Lung (tissue), 11 donors: ENCODE measurements at regions not wholly inside any gene's neighbourhood (a gene's known extent, or its start where the extent isn't known, plus 50 kb on each side); places are given as distances from the start of the nearest gene placed in this dataset.

Experiments
- ATAC-seq: fragments of 200-7000 bp; cut with Tn5 transposase; one replicate; pipeline ENCODE4 v1.9.1; 2020; ENCODE audit warnings: moderate number of reproducible peaks; ENCODE audit not compliant: insufficient read depth, low FRiP score
- DNase-seq, 3 donors: peaks; one replicate each; pipeline ENCODE4 v3.0.0-alpha.2; 2013 to 2017
- H3K27ac ChIP-seq, 2 donors: one replicate each; pipeline ENCODE4 v1.5.1; 2013; ENCODE audit warnings: mild to moderate bottlenecking in 2 of 2, moderate library complexity in 2 of 2, control low read depth in 1 of 2, inconsistent platforms in 1 of 2, low read depth in 1 of 2, low read length in 1 of 2
- H3K27me3 ChIP-seq, 3 donors: one replicate each; pipeline ENCODE4 v1.5.1; 2013; ENCODE audit warnings: low read length in 2 of 3; ENCODE audit not compliant: control insufficient read depth in 3 of 3, insufficient read depth in 3 of 3
- H3K36me3 ChIP-seq, 4 donors: one replicate each; pipeline ENCODE4 v1.5.1; 2013; ENCODE audit warnings: low read length in 4 of 4, mild to moderate bottlenecking in 1 of 4, moderate library complexity in 1 of 4; ENCODE audit not compliant: control insufficient read depth in 4 of 4, insufficient read depth in 4 of 4
- H3K4me1 ChIP-seq, 5 donors: one replicate each; pipeline ENCODE4 v1.5.1; 2013; ENCODE audit warnings: low read length in 5 of 5, mild to moderate bottlenecking in 2 of 5, moderate library complexity in 1 of 5; ENCODE audit not compliant: control insufficient read depth in 5 of 5, insufficient read depth in 5 of 5
- H3K4me3 ChIP-seq: one replicate; pipeline ENCODE4 v1.5.1; 2013; ENCODE audit warnings: mild to moderate bottlenecking, control low read depth, moderate library complexity
- H3K9ac ChIP-seq, 2 donors: one replicate each; pipeline ENCODE4 v1.5.1; 2013; ENCODE audit warnings: low read length in 2 of 2, control low read depth in 1 of 2; ENCODE audit not compliant: insufficient read depth in 1 of 2
- H3K9me3 ChIP-seq, 4 donors: one replicate each; pipeline ENCODE4 v1.5.1; 2013; ENCODE audit warnings: low read length in 3 of 4, mild to moderate bottlenecking in 1 of 4, moderate library complexity in 1 of 4; ENCODE audit not compliant: control insufficient read depth in 4 of 4, insufficient read depth in 3 of 4
- WGBS, 2 donors: extraction: QIAGEN DNeasy Blood & Tissue Kit; methylation state at CpG; one replicate each; pipeline ENCODE4 v1.1.7; 2013; 5-methylcytosine and 5-hydroxymethylcytosine counted together
- TF ChIP-seq, protein P1 (sequence below): IDR thresholded peaks from 2 replicates; pipeline ENCODE4 v1.5.1; 2012; ENCODE audit warnings: mild to moderate bottlenecking; ENCODE audit errors: control extremely low read depth, extremely low read depth
- donor health status: control.
- donor health status: control.
- donor health status: Bipolar disorder and iron deficiency.
- donor health status: healthy.
- donor health status: DM: yes; HTN: yes; CAD: no.

DNA sequence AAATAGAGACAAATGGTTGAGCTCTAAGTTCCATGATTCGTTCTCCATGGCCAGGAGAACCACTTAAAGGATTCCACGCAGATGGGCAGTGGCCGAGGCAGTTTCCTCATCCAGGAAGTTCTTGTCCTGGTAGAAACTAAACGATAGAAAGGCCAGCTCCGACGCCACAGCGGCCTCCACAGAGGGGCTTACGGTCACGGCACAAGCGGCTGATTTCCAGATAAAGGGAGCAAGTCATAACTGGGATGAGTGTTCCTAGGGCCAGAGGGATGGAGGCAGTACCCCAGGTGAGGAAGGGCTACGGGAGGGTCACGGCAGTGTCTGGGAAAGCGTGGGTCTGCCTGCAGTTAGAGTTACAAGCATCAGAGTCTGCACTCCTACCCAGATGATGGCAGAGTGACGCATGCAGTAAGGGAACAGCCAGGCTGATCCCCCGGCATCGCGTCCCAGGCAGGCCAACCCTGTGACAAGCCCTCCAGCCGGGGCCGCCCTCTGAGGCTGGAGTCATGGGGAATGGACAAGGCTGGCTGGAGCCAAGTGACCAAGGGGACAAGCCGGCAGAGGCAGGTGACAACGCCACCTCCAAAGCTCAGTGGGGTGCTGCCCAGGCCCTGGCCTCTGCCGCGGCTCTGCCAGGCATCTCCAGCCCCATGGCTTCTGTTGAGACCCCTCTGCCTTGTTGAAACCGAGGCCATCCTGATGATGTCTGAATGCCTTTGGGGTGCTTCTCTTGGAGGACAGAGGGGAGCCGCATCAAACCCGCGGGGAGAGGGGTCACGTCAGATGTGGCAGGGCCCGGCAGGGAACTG, 475.1 kb downstream of the BRD1 start:
- H3K9me3 ChIP-seq, result peaks cover 0 to 2% (median 0%) of the 10 kb centered on the region in 4 donors
- no peak for ATAC-seq
- no peak overlapping the region for H3K27ac ChIP-seq
- DNase-seq, result no peak
- H3K9ac ChIP-seq, result no peak overlapping the region
- H3K4me1 ChIP-seq, result no peaks in the 10 kb centered on the region
- no peak overlapping the region for H3K4me3 ChIP-seq
- TF ChIP-seq, protein P1, sequence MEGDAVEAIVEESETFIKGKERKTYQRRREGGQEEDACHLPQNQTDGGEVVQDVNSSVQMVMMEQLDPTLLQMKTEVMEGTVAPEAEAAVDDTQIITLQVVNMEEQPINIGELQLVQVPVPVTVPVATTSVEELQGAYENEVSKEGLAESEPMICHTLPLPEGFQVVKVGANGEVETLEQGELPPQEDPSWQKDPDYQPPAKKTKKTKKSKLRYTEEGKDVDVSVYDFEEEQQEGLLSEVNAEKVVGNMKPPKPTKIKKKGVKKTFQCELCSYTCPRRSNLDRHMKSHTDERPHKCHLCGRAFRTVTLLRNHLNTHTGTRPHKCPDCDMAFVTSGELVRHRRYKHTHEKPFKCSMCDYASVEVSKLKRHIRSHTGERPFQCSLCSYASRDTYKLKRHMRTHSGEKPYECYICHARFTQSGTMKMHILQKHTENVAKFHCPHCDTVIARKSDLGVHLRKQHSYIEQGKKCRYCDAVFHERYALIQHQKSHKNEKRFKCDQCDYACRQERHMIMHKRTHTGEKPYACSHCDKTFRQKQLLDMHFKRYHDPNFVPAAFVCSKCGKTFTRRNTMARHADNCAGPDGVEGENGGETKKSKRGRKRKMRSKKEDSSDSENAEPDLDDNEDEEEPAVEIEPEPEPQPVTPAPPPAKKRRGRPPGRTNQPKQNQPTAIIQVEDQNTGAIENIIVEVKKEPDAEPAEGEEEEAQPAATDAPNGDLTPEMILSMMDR, result no peak
- no peaks in the 10 kb centered on the region for H3K36me3 ChIP-seq
- WGBS, 2 donors, result 85 to 89% methylated on average over 29 of the region's 29 CpGs
- peaks cover 0 to 2% (median 0%) of the 10 kb centered on the region in 3 donors for H3K27me3 ChIP-seq

GRCh38 chr22:49351761-49352227, 475.9 kb downstream of the BRD1 start:
- no peak overlapping the region for H3K9ac ChIP-seq
- H3K27me3 ChIP-seq, result no peaks in the 10 kb centered on the region
- H3K27ac ChIP-seq, result no peak overlapping the region
- H3K36me3 ChIP-seq, result no peaks in the 10 kb centered on the region
- peaks cover 0 to 2% (median 0%) of the 10 kb centered on the region in 4 donors for H3K9me3 ChIP-seq
- ATAC-seq (no peak), DNase-seq (no peak)
- 72 to 76% methylated on average over 22 of the region's 22 CpGs for WGBS, 2 donors
- no peaks in the 10 kb centered on the region for H3K4me1 ChIP-seq
- H3K4me3 ChIP-seq, result no peak overlapping the region
- TF ChIP-seq, protein P1, result no peak

DNA sequence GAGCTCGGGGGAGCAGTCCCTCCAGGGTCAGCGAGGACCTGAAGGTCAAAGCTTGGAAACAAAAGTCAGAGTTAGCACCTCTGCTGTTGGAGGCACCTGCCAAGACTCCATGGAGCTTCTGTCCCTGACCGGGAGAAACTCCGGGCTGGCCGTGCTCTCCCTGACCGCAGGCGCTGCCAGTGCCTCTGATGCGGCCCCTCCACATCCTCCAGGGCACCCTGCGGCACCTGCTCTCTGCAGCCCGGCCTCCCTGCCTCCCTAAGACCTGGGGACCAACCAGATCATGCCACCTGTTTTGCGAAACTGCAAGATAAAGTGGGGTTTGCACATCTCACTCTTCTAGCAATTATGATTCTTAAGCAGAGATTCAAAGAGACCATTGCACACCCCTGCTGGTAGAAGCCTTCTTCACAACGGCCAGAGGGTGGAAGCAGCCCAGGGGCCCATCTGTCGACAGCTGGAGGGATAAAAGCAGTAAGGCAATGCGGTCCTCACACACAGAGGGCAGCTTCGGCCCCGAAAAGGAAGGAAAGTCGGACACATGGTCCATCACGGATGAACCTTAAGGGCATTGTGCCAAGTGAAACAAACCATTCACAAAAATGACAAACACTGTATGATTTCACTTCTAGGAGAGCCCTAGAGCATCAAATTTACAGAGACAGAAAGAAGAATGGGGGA, 477.1 kb downstream of the BRD1 start:
- no peaks in the 10 kb centered on the region for H3K27me3 ChIP-seq
- H3K4me3 ChIP-seq, result no peak overlapping the region
- no peaks in the 10 kb centered on the region for H3K4me1 ChIP-seq
- H3K36me3 ChIP-seq, result no peaks in the 10 kb centered on the region
- WGBS, 2 donors, result 61 to 65% methylated on average over 18 of the region's 18 CpGs
- H3K9me3 ChIP-seq, result peaks cover 0 to 2% (median 0%) of the 10 kb centered on the region in 4 donors
- peak in 2 of 3 donors; percentile 14 to 22 for DNase-seq
- TF ChIP-seq, protein P1, result no peak
- H3K9ac ChIP-seq, result no peak overlapping the region
- H3K27ac ChIP-seq, result no peak overlapping the region
- no peak for ATAC-seq
